Occipital lobe (tissue), 1 donor: ENCODE measurements at regions not wholly inside any gene's neighbourhood (a gene's known extent, or its start where the extent isn't known, plus 50 kb on each side); places are given as distances from the start of the nearest gene placed in this dataset.
"Not testable (repeated sequence)": the region's sequence is repeated elsewhere in the genome, so short reads cannot be mapped to it uniquely, and the experiment has no call there.

Experiments used
- DNase-seq: peaks from one replicate; lab custom pipeline; 2025; lab: John Stamatoyannopoulos, UW

DNA sequence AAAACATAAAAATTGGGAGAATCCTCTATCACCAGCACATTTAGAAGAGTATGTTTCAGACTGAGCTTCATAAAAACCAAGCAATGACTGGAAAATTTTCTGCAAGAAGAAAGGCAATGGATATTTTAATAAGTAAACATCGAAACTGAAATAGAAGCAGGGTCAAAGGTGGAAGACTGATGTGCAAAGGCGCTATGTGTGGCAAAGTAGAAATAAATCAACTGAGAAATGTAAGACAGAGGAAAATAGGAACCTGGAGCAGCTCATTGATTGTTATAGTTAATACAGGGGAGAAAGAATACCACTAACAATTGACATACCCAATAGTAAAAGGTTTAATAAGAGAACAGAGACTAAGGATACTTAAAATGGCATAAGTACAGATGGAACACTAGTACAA lies 818.4 kb downstream of the SOCS6 start:
- no peak for DNase-seq

DNA sequence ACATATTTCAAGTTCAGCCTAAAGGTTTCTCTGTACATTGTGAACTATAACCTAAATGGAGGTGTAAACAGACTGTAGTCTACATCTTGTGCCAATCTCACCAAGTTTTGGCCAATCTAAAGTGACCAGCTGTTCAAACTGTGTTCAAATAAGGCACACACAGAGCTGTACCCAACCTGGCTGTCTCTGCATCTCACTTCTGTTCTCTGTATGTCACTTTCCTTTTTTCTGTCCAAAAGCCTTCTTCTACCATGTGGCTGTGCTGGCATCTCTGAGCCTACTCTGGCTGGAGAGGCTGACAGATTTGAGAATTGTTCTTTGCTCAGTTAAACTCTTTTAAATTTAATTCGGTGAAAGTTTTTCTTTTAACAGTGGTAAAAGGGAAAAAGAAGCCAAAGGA lies 817.9 kb downstream of the SOCS6 start:
- DNase-seq = no peak

DNA sequence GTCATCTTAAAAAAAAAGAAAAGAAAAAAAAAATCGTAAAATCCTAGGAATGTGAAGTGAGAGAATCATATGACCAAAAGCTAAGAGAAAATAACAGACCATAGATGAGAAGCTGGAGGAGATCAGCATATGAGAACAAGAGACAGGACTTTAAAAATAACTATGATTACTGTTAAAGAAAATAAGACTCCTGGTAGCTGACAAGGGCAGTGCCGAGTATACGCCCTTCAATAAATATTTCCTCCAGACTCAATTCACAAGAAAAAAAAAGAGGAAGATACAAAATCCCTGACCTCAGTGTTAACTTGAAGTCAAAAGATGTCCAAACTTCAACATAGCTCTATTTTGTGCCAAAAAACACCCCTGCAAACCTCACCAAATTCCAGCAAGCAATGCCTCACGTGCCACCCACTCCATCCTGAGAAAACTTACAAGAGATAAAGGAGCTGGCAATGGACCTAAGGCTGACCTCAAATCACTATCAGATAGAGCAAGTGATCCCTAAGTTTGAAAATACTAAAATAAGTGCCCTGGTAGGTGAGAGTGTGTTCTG lies 817.2 kb downstream of the SOCS6 start:
- DNase-seq = no peak

DNA sequence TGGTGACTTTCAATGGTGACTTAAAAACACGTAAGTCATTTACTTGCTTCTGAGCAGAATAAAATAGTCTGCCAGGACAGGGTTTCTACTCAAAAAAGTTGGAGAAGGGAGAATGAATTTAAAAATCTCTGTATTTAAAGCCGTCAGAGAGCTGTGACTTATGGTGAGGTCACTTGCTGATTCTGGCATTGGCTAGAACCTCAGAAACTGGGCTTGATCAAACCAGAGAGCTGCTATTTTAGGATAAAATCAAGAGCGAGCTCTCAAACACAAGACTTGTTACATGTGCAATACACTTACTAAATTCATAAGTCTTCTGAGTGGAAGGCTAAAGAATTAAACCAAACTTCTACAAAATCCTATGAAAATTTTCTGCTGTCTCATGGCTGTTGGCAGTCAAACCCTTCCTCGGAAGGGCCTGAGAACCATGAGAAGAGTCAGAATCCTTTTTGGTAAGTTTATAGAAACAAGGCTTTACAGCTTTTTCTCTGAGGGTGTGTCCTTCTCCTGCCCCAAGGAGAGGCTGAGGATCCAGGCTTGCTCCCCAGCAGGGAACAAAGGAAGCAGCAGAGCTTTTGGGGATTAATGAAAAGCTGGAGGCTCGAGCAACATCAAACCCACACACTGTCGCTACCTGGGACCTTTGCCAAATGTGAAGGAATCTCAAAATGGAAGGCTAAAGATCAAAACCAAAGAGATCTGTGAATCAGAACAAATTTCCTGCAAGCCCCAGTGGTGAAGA lies 816.4 kb downstream of the SOCS6 start:
- DNase-seq = no peak

DNA sequence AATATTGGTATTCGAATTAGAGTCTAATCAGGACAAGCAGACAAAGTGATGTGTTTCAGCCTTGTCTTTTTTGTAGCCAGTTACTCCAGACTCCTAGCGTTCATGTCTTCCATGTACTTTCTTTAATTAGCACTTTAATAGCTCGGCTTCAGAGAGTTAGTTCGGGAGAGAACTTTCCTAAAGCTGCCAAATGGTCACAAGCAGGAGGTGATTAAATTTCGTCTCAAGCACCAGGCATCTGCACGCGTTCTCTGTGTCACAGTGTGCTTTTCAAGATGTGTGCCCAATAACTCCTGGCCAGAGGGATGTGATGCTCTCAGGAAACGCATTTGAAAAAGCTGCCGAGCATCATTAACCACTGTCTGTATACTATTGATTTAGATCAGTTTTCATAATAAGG lies 790.8 kb downstream of the SOCS6 start:
- DNase-seq = no peak

DNA sequence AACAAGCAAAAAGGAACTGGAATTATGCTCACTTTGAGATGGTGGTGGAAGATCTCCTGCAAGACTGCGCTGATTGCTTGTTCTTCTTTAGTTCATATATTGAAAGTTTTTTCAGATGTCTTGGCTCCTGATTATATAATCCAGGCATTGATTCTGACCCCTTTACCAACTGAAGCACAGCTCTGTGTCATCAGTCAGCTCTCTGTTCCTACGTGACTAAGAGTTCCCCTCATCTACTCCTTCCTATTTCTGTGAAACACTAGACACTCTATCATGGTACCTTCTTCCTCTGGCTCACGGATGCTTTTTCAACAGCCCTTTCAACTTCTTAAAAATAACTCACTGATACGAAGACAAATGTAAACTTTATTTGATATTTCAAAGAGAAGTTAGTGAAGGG lies 788.6 kb downstream of the SOCS6 start:
- no peak for DNase-seq

DNA sequence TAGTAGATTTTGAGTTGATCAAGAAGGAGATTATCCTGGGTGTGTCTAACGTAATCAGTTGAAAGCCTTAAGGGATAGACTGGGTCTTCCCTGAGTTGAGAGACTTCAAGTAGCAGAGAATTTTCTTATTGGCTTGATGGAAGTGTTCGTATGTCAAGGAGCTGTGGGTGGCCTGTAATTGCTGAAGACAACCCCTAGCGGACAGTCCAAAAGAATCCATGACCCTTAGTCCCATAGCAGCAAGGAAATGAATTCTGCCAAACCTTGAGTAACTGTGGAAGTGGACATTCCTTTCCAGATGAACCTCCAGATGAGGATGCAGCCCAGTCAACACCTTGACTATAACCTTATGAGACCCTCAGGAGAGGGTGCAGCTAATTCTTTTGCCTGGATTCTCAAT lies 786.3 kb downstream of the SOCS6 start:
- DNase-seq = no peak

DNA sequence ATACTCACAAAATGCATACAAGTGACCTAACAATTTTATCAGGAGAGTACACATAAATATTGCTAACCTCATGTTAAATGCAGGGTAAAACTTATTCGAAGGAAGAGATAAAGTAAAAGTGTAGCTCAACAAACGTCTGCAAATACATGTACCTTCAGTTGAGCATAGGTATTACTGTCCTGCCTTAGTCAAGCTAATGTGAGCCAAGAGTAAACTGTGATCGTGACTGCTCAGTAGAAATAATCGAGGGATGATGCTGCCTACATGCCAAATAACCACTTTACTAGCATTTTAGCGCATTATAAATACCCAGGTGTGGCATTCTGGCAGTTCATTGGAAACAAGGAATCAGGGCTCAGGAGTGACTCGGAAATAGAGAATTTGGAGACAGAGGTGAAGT lies 779.5 kb downstream of the SOCS6 start:
- DNase-seq = no peak

DNA sequence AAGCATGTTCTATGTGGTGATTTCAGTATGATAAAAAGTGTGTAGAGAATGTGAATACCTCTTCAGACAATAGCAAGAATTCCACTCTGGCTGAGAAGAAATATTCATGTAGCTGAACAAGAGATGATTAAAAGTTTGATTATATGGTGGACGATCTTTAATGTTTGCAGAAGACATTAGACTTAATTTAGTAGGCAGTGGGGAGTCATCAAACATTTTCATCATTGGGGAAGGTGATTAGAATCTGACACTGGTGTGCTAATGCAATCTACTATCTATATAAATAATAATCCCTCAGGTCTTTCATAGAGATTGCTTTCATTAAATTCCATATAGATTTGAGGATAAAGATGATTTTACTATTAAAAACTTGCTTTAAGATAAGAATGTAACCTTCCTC lies 761.0 kb downstream of the SOCS6 start:
- DNase-seq = no peak

DNA sequence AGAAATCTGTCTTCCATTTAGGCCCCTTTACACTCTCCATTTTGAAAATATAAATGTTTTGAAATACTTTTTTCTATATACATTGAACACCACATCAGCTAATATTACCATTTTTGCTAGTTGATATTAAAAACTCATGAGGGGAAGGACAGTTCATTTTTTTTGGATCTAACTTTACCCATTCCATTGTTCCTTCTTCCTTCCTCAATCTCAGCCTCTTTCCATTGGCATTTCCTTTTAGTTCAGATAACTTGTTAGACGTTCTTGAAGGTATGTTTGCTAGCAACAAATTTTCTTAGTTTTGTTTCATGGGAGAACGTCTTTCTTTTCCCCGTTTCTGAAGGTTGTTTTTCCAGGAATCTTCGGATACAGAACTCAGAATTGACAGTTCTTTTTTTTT lies 759.0 kb downstream of the SOCS6 start:
- DNase-seq = no peak

DNA sequence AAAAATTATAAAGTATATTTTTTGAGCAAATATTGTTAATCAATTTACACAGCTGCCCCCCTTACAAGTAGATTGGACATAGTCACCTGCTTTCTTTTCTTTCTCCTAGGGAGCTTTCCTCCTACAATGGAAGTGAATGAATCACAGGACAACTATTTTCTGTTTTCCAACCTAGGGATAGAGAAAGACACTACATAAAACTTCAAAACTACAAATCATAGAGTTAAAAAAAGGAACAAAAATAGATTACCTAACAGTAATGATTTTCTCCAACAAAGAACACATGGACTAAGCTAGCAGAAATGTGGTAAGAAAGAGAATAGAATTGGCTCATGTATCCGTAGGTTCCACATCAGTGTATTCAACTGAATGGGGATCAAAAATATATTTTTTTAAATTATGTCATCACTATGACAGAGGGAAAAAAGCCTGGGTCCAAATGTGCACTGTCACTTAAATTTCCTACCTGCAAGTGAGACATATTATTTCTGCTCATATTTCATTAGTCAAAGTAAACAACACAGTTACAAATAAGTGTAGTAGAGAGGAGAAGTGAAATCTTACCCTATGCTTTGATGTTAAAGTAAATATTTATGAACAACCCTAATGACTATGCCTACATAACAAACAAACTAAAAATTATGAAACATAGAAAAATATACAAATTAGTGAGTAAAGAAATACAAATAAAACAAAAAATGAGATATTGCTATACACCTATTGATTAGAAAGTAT lies 756.7 kb downstream of the SOCS6 start:
- DNase-seq = no peak

DNA sequence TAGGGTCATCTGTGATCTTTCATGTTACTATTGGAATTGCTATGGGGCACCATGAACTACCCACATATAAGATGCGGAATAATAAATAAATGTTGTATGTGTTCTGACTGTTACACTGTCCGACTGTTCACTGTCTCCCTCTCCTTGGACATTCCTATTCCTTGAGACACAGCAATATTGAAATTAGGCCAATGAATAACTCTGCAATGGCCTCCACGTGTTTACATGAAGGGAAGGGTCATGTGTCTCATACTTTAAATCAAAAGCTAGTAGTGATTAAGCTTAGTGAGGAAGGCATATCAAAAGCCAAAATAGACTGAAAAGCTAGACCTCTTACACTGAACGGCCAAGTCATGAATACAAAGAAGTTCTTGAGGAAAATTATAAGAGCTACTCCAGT lies 751.3 kb downstream of the SOCS6 start:
- no peak for DNase-seq

DNA sequence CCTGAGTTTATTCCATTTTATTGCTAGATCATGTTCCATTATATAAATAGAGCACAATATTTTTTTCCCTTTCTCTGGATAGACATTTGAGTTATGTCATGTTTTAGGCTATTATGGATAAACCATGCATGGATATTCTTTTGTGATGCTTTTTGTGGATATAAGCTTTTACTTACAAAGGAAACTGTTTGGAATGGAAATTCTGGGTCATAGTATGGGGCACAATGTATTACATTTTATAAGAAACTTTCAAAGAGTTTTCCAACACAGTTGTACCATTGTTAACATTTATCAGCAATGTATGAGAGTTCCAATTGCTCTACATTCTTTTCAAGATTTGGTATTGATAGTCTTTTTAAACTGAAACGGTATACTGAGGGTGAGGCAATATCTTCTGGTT lies 749.4 kb downstream of the SOCS6 start:
- no peak for DNase-seq

DNA sequence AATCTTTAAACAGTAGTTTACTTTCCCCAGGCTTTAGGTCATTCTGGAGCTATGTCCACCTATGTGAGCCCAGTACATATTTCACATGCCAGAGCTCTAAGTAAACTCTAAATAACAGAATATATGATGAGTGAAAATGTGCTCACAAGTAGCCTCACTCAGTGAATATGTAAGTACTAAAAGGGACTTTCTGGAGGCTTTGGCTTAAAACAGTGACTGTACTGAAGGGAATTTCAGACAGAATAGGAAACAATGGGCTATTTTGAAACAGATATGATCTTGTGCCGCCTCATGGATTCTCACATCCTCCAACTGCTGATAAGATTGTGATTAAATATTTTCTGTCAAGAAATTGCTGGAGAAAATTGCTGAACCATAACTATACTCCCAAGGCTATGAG lies 747.9 kb downstream of the SOCS6 start:
- no peak for DNase-seq

DNA sequence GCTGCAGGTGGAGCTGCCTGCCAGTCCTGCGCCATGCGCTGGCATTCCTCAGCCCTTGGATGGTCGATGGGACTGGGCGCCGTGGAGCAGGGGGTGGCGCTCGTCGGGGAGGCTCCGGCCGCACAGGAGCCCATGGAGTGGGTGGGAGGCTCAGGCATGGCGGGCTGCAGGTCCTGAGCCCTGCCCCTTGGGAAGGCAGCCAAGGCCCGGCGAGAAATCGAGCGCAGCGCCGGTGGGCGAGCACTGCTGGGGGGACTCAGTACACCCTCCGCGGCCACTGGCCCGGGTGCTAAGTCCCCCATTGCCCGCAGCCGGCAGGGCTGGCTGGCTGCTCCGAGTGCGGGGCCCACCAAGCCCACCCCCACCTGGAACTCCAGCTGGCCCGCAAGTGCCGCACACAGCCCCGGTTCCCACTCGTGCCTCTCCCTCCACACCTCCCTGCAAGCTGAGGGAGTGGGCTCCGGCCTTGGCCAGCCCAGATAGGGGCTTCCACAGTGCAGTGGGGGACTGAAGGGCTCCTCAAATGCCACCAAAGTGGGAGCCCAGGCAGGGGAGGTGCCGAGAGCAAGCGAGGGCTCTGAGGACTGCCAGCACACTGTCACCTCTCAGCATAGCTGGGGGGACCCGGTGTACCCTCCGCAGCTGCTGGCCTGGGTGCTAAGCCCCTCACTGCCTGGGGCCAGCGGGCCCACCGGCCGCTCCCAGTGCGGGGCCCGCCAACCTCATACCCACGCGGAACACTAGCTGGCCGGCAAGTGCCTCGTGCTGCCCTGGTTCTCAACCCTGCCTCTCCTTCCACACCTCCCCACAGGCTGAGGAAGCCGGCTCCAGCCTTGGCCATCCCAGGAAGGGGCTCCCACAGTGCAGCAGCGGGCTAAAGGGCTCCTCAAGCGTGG lies 742.7 kb downstream of the SOCS6 start:
- DNase-seq = not testable (repeated sequence)

DNA sequence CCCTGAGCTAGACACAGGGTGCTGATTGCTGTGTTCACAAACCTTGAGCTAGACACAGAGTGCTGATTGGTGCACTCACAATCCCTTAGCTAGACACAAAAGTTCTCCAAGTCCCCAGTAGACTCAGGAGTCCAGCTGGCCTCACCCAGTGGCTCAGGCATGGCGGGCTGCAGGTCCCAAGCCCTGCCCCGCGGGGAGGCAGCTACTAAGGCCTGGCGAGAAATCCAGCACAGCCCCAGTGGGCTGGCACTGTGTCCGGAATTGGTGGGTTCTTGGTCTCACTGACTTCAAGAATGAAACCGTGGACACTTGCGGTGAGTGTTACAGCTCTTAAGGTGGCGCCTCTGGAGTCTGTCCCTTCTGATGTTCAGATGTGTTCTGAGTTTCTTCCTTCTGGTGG lies 741.2 kb downstream of the SOCS6 start:
- not testable (repeated sequence) for DNase-seq

DNA sequence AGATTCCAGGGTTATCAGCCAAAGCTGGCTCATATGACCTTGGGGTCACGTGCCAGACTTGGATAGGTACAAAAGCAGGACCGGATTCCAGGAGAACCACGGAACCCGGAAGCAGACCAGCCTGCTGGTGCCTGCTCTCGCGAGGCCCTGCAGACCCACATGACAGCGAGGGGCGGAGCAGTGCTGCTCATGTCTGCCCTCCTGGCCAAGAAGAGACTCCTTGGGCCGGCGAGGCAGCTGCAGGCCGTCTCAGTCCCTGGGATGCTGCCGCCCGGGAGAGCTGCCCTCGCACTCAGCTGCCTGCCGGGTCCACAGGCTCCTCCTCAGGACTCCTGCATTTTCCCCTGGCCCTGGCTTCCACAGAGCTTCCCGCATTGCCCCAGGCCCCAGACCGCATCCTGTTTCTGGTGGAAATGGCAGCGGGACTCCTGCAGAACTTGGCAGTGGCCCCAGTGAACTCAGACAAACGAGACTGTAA lies 739.5 kb downstream of the SOCS6 start:
- DNase-seq = no peak

DNA sequence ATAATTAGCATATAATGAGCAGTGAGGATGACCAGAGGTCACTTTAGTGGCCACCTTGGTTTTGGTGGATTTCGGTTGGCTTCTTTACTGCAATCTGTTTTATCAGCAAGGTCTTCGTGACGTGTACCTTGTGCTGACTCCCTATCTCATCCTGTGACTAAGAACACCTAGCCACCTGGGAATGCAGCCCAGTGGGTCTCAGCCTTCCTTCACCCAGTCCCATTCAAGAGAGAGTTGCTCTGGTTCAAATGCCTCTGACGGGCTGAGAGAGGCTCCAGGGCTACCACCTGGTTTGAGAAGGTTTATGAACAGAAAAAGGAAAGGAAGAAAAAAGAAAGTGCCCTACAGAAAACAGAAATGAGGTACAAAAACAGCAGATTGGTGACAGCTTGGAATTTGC lies 738.7 kb downstream of the SOCS6 start:
- no peak for DNase-seq

DNA sequence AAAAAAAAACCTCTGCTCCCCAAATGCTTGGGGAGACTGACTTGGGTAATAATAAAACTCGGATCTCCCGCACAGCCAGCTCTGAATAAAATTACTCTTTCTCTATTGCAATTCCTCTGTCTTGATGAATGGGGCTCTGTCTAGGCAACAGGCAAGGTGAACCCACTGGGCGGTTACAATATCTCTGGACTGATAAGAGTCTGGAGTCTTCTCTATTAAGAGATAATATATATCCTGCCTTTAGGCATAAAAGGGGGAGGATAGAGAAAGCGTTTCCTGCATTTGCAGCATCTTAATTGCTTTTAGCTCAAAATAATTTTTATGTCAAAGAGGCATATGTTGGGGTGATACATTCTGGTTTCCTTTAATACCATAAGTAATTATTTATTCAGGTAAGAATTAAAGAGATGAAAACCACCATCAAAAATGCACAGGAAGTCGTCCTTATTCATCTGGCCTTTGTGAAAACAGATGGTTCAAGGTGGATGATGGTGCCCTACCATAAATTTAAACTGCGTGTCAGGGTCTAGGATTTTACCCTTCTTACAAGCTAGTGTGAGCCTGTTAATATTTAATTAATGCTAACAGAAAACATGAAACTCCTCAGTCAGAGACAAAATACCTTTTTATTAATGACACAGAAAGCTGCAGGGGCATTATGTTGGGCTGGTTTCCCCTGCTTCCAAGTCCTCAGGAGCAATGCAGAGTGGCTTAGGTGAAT lies 736.8 kb downstream of the SOCS6 start:
- no peak for DNase-seq

DNA sequence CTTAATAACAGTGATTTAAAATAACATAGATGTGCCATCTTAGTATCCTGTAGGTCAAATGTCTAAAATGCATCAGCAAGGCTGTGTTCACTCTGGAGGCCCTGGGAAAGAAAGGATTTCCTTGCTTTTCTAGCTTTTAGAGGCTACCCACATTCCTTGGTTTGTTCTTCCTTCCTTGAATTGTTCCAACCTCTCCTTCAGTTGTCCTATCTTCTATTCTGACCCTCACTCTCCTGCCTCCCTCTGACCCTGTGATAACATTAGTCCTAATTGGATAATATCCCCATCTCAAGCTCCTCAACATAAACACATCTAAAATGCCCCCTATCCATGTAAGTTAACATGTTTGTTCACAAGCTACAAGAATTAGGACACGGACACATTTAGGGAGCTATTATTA lies 733.5 kb downstream of the SOCS6 start:
- no peak for DNase-seq

DNA sequence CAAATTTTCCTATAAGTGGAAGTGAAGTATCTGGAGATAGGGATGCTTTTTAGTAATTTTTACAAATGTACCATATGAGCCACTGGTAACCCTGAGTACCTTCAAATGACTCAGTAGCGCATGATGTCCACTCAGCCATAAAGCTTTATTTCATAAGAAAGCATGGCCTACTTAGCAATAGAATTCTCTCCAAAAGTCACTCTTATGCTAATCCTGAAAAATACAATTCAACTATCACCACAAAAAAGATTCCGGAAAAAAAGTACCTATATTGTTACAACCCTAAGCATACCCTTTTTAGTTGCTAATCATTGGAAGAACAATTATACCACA lies 732.2 kb downstream of the SOCS6 start:
- no peak for DNase-seq
